ENCODE measurements at regions not wholly inside any gene's neighbourhood (a gene's known extent, or its start where the extent isn't known, plus 50 kb on each side); places are given as distances from the start of the nearest gene placed in this dataset.

GRCh38 chr7:131027287-131027773, 293.3 kb upstream of the KLF14 start:
- TF ChIP-seq CTCF (conservative IDR thresholded peaks at IDR 0.05 in 1 of 2, IDR thresholded peaks at IDR 0.05 in 1 of 2; ENCODE audit: low read depth in 1 of 2, low read length in 2 of 2), result no peak
- no peak for TF ChIP-seq EZH2 (IDR thresholded peaks at IDR 0.05; ENCODE audit: low read length, missing control alignments)
